ENCODE measurements at regions not wholly inside any gene's neighbourhood (a gene's known extent, or its start where the extent isn't known, plus 50 kb on each side); places are given as distances from the start of the nearest gene placed in this dataset.

GRCh38 chr5:167488371-167488770 lies 803.1 kb upstream of the WWC1 start:
- H3K9me3 Mint-ChIP-seq = peaks cover 7% of the 10 kb centered on the region
- no peaks in the 10 kb centered on the region for H3K36me3 Mint-ChIP-seq
- no peaks in the 10 kb centered on the region for H3K27me3 Mint-ChIP-seq
- no peak overlapping the region for H3K4me3 Mint-ChIP-seq
- H3K4me1 Mint-ChIP-seq = no peaks in the 10 kb centered on the region
- no peak for ATAC-seq
- no peak overlapping the region for H3K27ac Mint-ChIP-seq

- Mint-ChIP-seq H3K4me1 (no peaks in the 10 kb centered on the region), H3K27ac (no peak overlapping the region), H3K27me3 (no peaks in the 10 kb centered on the region), H3K4me3 (no peak overlapping the region), H3K36me3 (no peaks in the 10 kb centered on the region), H3K9me3 (peaks cover 7% of the 10 kb centered on the region)
- ATAC-seq = no peak
Observed at GRCh38 chr5:167489202-167489601, 802.2 kb upstream of the WWC1 start.

- no peak overlapping the region for H3K27ac Mint-ChIP-seq
- H3K27me3 Mint-ChIP-seq = no peaks in the 10 kb centered on the region
- no peak overlapping the region for H3K4me3 Mint-ChIP-seq
Observed at GRCh38 chr5:167503926-167504720, 787.3 kb upstream of the WWC1 start.

GRCh38 chr5:167507463-167508233 lies 783.8 kb upstream of the WWC1 start:
- Mint-ChIP-seq H3K4me1 (no peaks in the 10 kb centered on the region), H3K9me3 (peaks cover 6% of the 10 kb centered on the region), H3K36me3 (no peaks in the 10 kb centered on the region), H3K27me3 (no peaks in the 10 kb centered on the region), H3K27ac (no peak overlapping the region), H3K4me3 (no peak overlapping the region)
- no peak for ATAC-seq

More at GRCh38 chr5:167503926-167504720, 787.3 kb upstream of the WWC1 start:
- Mint-ChIP-seq H3K9me3 (peaks cover 15% of the 10 kb centered on the region), H3K36me3 (no peaks in the 10 kb centered on the region), H3K4me1 (no peaks in the 10 kb centered on the region)
- ATAC-seq = no peak

GRCh38 chr5:167509076-167509475 lies 782.4 kb upstream of the WWC1 start:
- H3K27me3 Mint-ChIP-seq = no peaks in the 10 kb centered on the region
- no peak for ATAC-seq

GRCh38 chr5:167511276-167511675 lies 780.2 kb upstream of the WWC1 start:
- Mint-ChIP-seq H3K9me3 (peaks cover 4% of the 10 kb centered on the region), H3K36me3 (no peaks in the 10 kb centered on the region), H3K27me3 (no peaks in the 10 kb centered on the region), H3K4me3 (no peak overlapping the region), H3K4me1 (no peaks in the 10 kb centered on the region), H3K27ac (no peak overlapping the region)
- no peak for ATAC-seq

More at GRCh38 chr5:167509076-167509475, 782.4 kb upstream of the WWC1 start:
- Mint-ChIP-seq H3K36me3 (no peaks in the 10 kb centered on the region), H3K9me3 (peaks cover 4% of the 10 kb centered on the region), H3K4me1 (no peaks in the 10 kb centered on the region), H3K4me3 (no peak overlapping the region), H3K27ac (no peak overlapping the region)

GRCh38 chr5:167512111-167512510 lies 779.3 kb upstream of the WWC1 start:
- no peaks in the 10 kb centered on the region for H3K4me1 Mint-ChIP-seq
- no peak for ATAC-seq
- peaks cover 4% of the 10 kb centered on the region for H3K9me3 Mint-ChIP-seq
- H3K27me3 Mint-ChIP-seq = no peaks in the 10 kb centered on the region
- no peak overlapping the region for H3K4me3 Mint-ChIP-seq
- no peaks in the 10 kb centered on the region for H3K36me3 Mint-ChIP-seq
- H3K27ac Mint-ChIP-seq = no peak overlapping the region

- no peaks in the 10 kb centered on the region for H3K27me3 Mint-ChIP-seq
- H3K4me3 Mint-ChIP-seq = no peak overlapping the region
- H3K9me3 Mint-ChIP-seq = peaks cover 6% of the 10 kb centered on the region
- ATAC-seq = no peak
- no peaks in the 10 kb centered on the region for H3K36me3 Mint-ChIP-seq
- H3K27ac Mint-ChIP-seq = no peak overlapping the region
- H3K4me1 Mint-ChIP-seq = no peaks in the 10 kb centered on the region
Observed at GRCh38 chr5:167513381-167513780, 778.1 kb upstream of the WWC1 start.

- H3K27ac Mint-ChIP-seq = no peak overlapping the region
- no peaks in the 10 kb centered on the region for H3K27me3 Mint-ChIP-seq
- H3K4me1 Mint-ChIP-seq = no peaks in the 10 kb centered on the region
- H3K9me3 Mint-ChIP-seq = peaks cover 8% of the 10 kb centered on the region
- no peaks in the 10 kb centered on the region for H3K36me3 Mint-ChIP-seq
- ATAC-seq = no peak
- no peak overlapping the region for H3K4me3 Mint-ChIP-seq
Observed at GRCh38 chr5:167514461-167514860, 777.0 kb upstream of the WWC1 start.

GRCh38 chr5:167525004-167525403 lies 766.4 kb upstream of the WWC1 start:
- ATAC-seq = no peak
- H3K9me3 Mint-ChIP-seq = peaks cover 7% of the 10 kb centered on the region

GRCh38 chr5:167528651-167529050 lies 762.8 kb upstream of the WWC1 start:
- ATAC-seq = no peak
- Mint-ChIP-seq H3K9me3 (peaks cover 6% of the 10 kb centered on the region), H3K4me1 (no peaks in the 10 kb centered on the region)

More at GRCh38 chr5:167525004-167525403, 766.4 kb upstream of the WWC1 start:
- Mint-ChIP-seq H3K4me1 (no peaks in the 10 kb centered on the region), H3K36me3 (no peaks in the 10 kb centered on the region), H3K27me3 (no peaks in the 10 kb centered on the region), H3K4me3 (no peak overlapping the region), H3K27ac (no peak overlapping the region)

GRCh38 chr5:167530548-167530947 lies 760.9 kb upstream of the WWC1 start:
- Mint-ChIP-seq H3K27ac (no peak overlapping the region), H3K4me1 (no peaks in the 10 kb centered on the region), H3K36me3 (no peaks in the 10 kb centered on the region), H3K9me3 (peaks cover 10% of the 10 kb centered on the region), H3K27me3 (no peaks in the 10 kb centered on the region), H3K4me3 (no peak overlapping the region)
- ATAC-seq = no peak

More at GRCh38 chr5:167528651-167529050, 762.8 kb upstream of the WWC1 start:
- Mint-ChIP-seq H3K36me3 (no peaks in the 10 kb centered on the region), H3K27ac (no peak overlapping the region), H3K4me3 (no peak overlapping the region), H3K27me3 (no peaks in the 10 kb centered on the region)

- H3K27ac Mint-ChIP-seq = no peak overlapping the region
- ATAC-seq = no peak
- H3K4me1 Mint-ChIP-seq = no peaks in the 10 kb centered on the region
- peaks cover 7% of the 10 kb centered on the region for H3K9me3 Mint-ChIP-seq
- no peaks in the 10 kb centered on the region for H3K27me3 Mint-ChIP-seq
- no peaks in the 10 kb centered on the region for H3K36me3 Mint-ChIP-seq
- no peak overlapping the region for H3K4me3 Mint-ChIP-seq
Observed at GRCh38 chr5:167533814-167534795, 757.3 kb upstream of the WWC1 start.

GRCh38 chr5:167539747-167540146 lies 751.7 kb upstream of the WWC1 start:
- H3K36me3 Mint-ChIP-seq = no peaks in the 10 kb centered on the region
- no peak overlapping the region for H3K27ac Mint-ChIP-seq
- peaks cover 2% of the 10 kb centered on the region for H3K9me3 Mint-ChIP-seq
- H3K27me3 Mint-ChIP-seq = no peaks in the 10 kb centered on the region
- no peak for ATAC-seq
- H3K4me3 Mint-ChIP-seq = no peak overlapping the region
- H3K4me1 Mint-ChIP-seq = no peaks in the 10 kb centered on the region

- Mint-ChIP-seq H3K27me3 (no peaks in the 10 kb centered on the region), H3K27ac (no peak overlapping the region), H3K4me1 (no peaks in the 10 kb centered on the region), H3K36me3 (no peaks in the 10 kb centered on the region), H3K4me3 (no peak overlapping the region), H3K9me3 (peaks cover 3% of the 10 kb centered on the region)
- ATAC-seq = no peak
Observed at GRCh38 chr5:167546270-167546669, 745.2 kb upstream of the WWC1 start.
